PC-9 (cell line): ENCODE measurements at regions not wholly inside any gene's neighbourhood (a gene's known extent, or its start where the extent isn't known, plus 50 kb on each side); places are given as distances from the start of the nearest gene placed in this dataset.

ENCODE experiments used
- BruUV-seq: library from RNA; stranded (reverse); fragments of 400-500 nt; replicated peaks from 2 replicates; lab custom pipeline; 2021; lab: Mats Ljungman, UMichigan
- CTCF ChIA-PET: fragments of 300-600 bp; sonication (Branson Sonifier 250); formaldehyde crosslinking; loops from one replicate; lab custom pipeline; 2022; ENCODE audit warnings: antibody characterized with exemption; lab: Charles Lee
- POLR2A ChIA-PET: fragments of 300-600 bp; sonication (Branson Sonifier 250); formaldehyde crosslinking; loops from one replicate; lab custom pipeline; 2022; ENCODE audit warnings: antibody characterized with exemption; ENCODE audit not compliant: unreplicated experiment; lab: Charles Lee
- DNase-seq, 2 experiments: peaks; one replicate each; pipeline versions ENCODE4 v3.0.0 to v3.0.0-alpha.2; 2015 to 2022; ENCODE audit warnings: mixed read lengths in 1 of 2
- H2AFZ ChIP-seq: fragments of 200-600 bp; sonication (generic); 2 replicates; pipeline ENCODE4 v1.8.1; 2017; ENCODE audit warnings: antibody characterized with exemption
- H3F3A ChIP-seq: fragments of 200-600 bp; sonication (generic); 2 replicates; pipeline ENCODE4 v1.8.1; 2017; ENCODE audit warnings: antibody characterized with exemption, mild to moderate bottlenecking, low read depth; ENCODE audit not compliant: insufficient read depth
- H3K27ac ChIP-seq: fragments of 200-600 bp; sonication (generic); 2 replicates; pipeline ENCODE4 v1.6.1; 2016; ENCODE audit warnings: mixed run types
- H3K27me3 ChIP-seq: fragments of 200-600 bp; sonication (generic); 2 replicates; pipeline ENCODE4 v1.6.1; 2016; ENCODE audit warnings: low read depth, mixed run types; ENCODE audit not compliant: insufficient read depth
- H3K36me3 ChIP-seq: fragments of 200-600 bp; sonication (generic); 2 replicates; pipeline ENCODE4 v1.6.1; 2016; ENCODE audit warnings: low read depth, mixed run types
- H3K4me1 ChIP-seq: fragments of 200-600 bp; sonication (generic); replicated peaks from 2 replicates; pipeline ENCODE4 v1.6.1; 2016; ENCODE audit warnings: mixed run types; ENCODE audit not compliant: insufficient read depth
- H3K4me2 ChIP-seq: fragments of 200-600 bp; sonication (generic); 2 replicates; pipeline ENCODE4 v1.6.1; 2017; ENCODE audit warnings: mixed run types
- H3K4me3 ChIP-seq: fragments of 200-600 bp; sonication (generic); 2 replicates; pipeline ENCODE4 v1.6.1; 2016; ENCODE audit warnings: mixed run types
- H3K79me2 ChIP-seq: fragments of 200-600 bp; sonication (generic); 2 replicates; pipeline ENCODE4 v1.6.1; 2017; ENCODE audit warnings: low read depth, mixed run types
- H3K9me2 ChIP-seq: fragments of 200-600 bp; sonication (generic); 2 replicates; pipeline ENCODE4 v1.8.1; 2017; ENCODE audit warnings: mild to moderate bottlenecking; ENCODE audit not compliant: insufficient read depth
- H3K9me3 ChIP-seq: fragments of 200-600 bp; sonication (generic); 2 replicates; pipeline ENCODE4 v1.8.1; 2016; ENCODE audit warnings: low read depth; ENCODE audit not compliant: insufficient read depth
- H4K20me1 ChIP-seq: fragments of 200-600 bp; sonication (generic); 2 replicates; pipeline ENCODE4 v1.8.1; 2017; ENCODE audit not compliant: insufficient read depth
- CTCF ChIP-seq: fragments of 200-600 bp; sonication (generic); conservative IDR thresholded peaks from 2 replicates; pipeline ENCODE4 v1.6.1; 2017; ENCODE audit warnings: mixed run types, antibody characterized with exemption, mild to moderate bottlenecking, moderate library complexity
- EZH2 ChIP-seq: fragments of 200-600 bp; sonication (generic); IDR thresholded peaks from 2 replicates; pipeline ENCODE4 v1.8.0; 2017; ENCODE audit warnings: antibody characterized with exemption, low read depth
- intact Hi-C: fragments of 100-400 bp; cut with micrococcal nuclease; formaldehyde crosslinking; loops from one replicate; pipeline ENCODE4 v1.10.0; 2022; ENCODE audit not compliant: unreplicated experiment

- H3K4me2 ChIP-seq = no peak overlapping the region
- POLR2A ChIA-PET = no interaction called here
- CTCF ChIA-PET = no interaction called here
Observed at GRCh38 chr9:109939698-109940342, 159.8 kb downstream of the PALM2AKAP2 start.

GRCh38 chr9:109940561-109940960, 160.6 kb downstream of the PALM2AKAP2 start:
- H3K4me3 ChIP-seq = no peak overlapping the region
- H2AFZ ChIP-seq = no peak overlapping the region
- no peaks in the 10 kb centered on the region for H3K27me3 ChIP-seq
- H3K9me3 ChIP-seq = no peaks in the 10 kb centered on the region
- no peaks in the 10 kb centered on the region for H3F3A ChIP-seq
- TF ChIP-seq EZH2 (no peak), CTCF (no peak)
- intact Hi-C loops = no loop called here
- no peak overlapping the region for H3K4me2 ChIP-seq
- H3K36me3 ChIP-seq = no peaks in the 10 kb centered on the region
- BruUV-seq = no TSS peak
- ChIA-PET POLR2A (no interaction called here), CTCF (no interaction called here)
- no peak overlapping the region for H3K27ac ChIP-seq
- no peak for DNase-seq
- 0 out of 2 replicates have a peak, but pooled peaks cover 5% of the 10 kb centered on the region for H4K20me1 ChIP-seq
- H3K4me1 ChIP-seq = no peaks in the 10 kb centered on the region
- no peaks in the 10 kb centered on the region for H3K79me2 ChIP-seq
- H3K9me2 ChIP-seq = no peaks in the 10 kb centered on the region

More at GRCh38 chr9:109939698-109940342, 159.8 kb downstream of the PALM2AKAP2 start:
- Histone ChIP-seq H3K4me1 (no peaks in the 10 kb centered on the region), H3K27me3 (no peaks in the 10 kb centered on the region), H2AFZ (no peak overlapping the region), H3F3A (no peaks in the 10 kb centered on the region), H3K27ac (no peak overlapping the region), H3K79me2 (no peaks in the 10 kb centered on the region), H3K36me3 (no peaks in the 10 kb centered on the region), H4K20me1 (0 out of 2 replicates have a peak, but pooled peaks cover 5% of the 10 kb centered on the region), H3K9me3 (no peaks in the 10 kb centered on the region), H3K9me2 (no peaks in the 10 kb centered on the region), H3K4me3 (no peak overlapping the region)
- DNase-seq = no peak
- TF ChIP-seq CTCF (no peak), EZH2 (no peak)
- intact Hi-C loops = no loop called here
- BruUV-seq = no TSS peak

GRCh38 chr9:109941771-109942170, 161.8 kb downstream of the PALM2AKAP2 start:
- Histone ChIP-seq H2AFZ (no peak overlapping the region), H3K4me1 (no peaks in the 10 kb centered on the region), H3K9me3 (no peaks in the 10 kb centered on the region), H3K27ac (no peak overlapping the region), H3K4me3 (no peak overlapping the region), H3K9me2 (no peaks in the 10 kb centered on the region), H3K4me2 (no peak overlapping the region), H3K79me2 (no peaks in the 10 kb centered on the region), H4K20me1 (0 out of 2 replicates have a peak, but pooled peaks cover 5% of the 10 kb centered on the region), H3F3A (no peaks in the 10 kb centered on the region), H3K36me3 (no peaks in the 10 kb centered on the region), H3K27me3 (no peaks in the 10 kb centered on the region)
- ChIA-PET CTCF (no interaction called here), POLR2A (no interaction called here)
- no peak for DNase-seq
- no TSS peak for BruUV-seq
- intact Hi-C loops = no loop called here
- TF ChIP-seq EZH2 (no peak), CTCF (no peak)
